ENCODE measurements at regions not wholly inside any gene's neighbourhood (a gene's known extent, or its start where the extent isn't known, plus 50 kb on each side); places are given as distances from the start of the nearest gene placed in this dataset.
A peak's percentile ranks its signal among the peaks of the same experiment; 100 is the strongest.
"Not testable (repeated sequence)": the region's sequence is repeated elsewhere in the genome, so short reads cannot be mapped to it uniquely, and the experiment has no call there.

DNA sequence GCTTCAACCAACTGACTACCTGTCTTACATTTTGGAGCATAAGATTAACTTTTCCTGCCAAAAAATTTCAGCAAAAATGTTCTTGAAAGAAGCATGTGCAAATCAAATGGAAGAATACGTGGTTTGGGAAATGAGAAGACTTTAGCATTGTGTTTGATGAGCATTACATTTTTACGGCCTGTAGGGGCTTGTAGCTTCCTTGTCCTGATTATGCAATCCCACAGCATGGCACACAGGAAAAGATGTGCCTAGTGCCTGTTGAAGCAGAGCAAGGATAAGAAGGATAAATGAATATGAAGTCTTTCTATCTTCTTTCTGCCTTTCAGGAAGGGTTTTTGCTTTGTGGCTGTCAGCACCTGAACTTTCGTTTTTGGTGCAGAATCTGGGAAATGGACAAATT is 134.1 kb upstream of the PALS2 start:
- H3K4me1 ChIP-seq (ENCODE audit: control insufficient read depth, insufficient read depth, low read length) = peaks cover 22% of the 10 kb centered on the region
- H3K4me2 ChIP-seq (ENCODE audit: low read length); H3K9me3 ChIP-seq (replicated peaks; ENCODE audit: low read length); H3K36me3 ChIP-seq (ENCODE audit: insufficient read depth, low read length); H3K9ac ChIP-seq (ENCODE audit: low read depth, low read length); H3K27me3 ChIP-seq (ENCODE audit: control insufficient read depth, insufficient read depth, low read length); H3K4me3 ChIP-seq (ENCODE audit: low read length): not testable (repeated sequence)

GRCh38 chr7:24440892-24441291 is 132.4 kb upstream of the PALS2 start:
- H3K4me1 ChIP-seq (ENCODE audit: control insufficient read depth, insufficient read depth, low read length) = peaks cover 22% of the 10 kb centered on the region
- no peaks in the 10 kb centered on the region for H3K27me3 ChIP-seq (ENCODE audit: control insufficient read depth, insufficient read depth, low read length)
- peak overlapping the region; percentile 2 for H3K4me2 ChIP-seq (ENCODE audit: low read length)
- H3K4me3 ChIP-seq (ENCODE audit: low read length) = no peak overlapping the region
- no peak overlapping the region for H3K9ac ChIP-seq (ENCODE audit: low read depth, low read length)
- H3K9me3 ChIP-seq (replicated peaks; ENCODE audit: low read length) = no peaks in the 10 kb centered on the region
- no peaks in the 10 kb centered on the region for H3K36me3 ChIP-seq (ENCODE audit: insufficient read depth, low read length)

DNA sequence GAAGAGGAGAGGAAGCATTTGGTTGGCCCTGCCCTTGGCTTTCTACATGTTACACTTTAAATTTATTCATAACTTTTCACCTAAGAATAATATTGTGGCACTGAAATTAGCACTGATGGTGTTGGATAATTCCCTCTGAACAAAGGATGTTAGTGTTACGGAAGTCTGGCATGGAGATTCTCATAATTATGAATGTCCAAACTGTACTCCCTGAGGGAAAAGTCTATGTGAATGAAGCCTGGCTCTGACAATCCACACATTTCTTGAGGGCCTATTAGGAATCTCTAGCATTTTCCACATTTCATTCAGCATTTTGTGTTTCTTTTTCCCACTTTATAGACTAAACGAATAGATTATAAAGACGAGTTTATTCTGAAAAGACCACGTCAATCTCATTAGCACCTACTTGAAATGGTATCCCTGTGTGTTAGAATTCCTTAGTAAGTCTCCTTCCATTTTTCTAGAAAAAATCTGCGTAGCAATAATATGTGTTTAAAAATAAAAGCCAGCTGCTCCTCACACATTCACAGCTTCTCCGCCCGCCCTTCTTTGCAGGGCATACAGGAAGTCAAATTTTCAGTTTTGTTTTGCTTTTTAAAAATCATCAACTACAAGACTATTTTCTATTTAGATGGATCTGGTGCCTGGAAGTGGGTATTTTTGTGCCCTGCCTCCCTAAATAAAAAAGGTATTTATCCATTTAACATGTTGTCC is 131.8 kb upstream of the PALS2 start:
- no peaks in the 10 kb centered on the region for H3K27me3 ChIP-seq (ENCODE audit: control insufficient read depth, insufficient read depth, low read length)
- H3K4me1 ChIP-seq (ENCODE audit: control insufficient read depth, insufficient read depth, low read length) = peaks cover 22% of the 10 kb centered on the region
- no peaks in the 10 kb centered on the region for H3K36me3 ChIP-seq (ENCODE audit: insufficient read depth, low read length)
- no peak overlapping the region for H3K4me2 ChIP-seq (ENCODE audit: low read length)
- H3K4me3 ChIP-seq (ENCODE audit: low read length) = no peak overlapping the region
- H3K9me3 ChIP-seq (replicated peaks; ENCODE audit: low read length) = no peaks in the 10 kb centered on the region
- no peak overlapping the region for H3K9ac ChIP-seq (ENCODE audit: low read depth, low read length)

DNA sequence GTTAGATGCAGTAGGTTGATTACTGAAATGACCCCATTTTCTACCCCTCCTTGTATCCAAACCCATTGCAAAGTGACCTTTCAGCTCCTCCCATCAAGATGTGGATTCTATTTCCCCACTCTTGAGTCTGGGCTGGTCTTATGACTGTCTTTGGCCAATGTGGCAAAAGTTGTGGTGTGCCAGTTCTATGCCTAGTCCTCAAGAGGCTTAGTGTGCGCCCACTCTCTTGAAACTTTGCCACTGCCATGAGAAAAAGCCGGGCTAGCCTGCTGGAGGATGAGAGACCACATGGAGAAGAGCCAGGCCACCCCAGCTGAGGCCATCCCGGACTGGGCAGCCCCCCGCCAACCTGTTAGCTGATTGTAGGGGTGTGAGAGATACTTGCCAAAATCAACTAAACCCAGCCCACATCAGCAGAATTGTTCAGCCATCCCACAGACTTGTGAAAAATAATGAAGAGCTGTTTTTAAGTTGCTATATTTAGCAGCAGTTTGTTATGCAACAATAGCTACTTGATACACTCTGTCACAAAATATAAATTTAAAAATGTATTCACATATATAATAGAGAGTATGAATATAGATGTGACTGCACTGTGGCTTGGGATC is 131.0 kb upstream of the PALS2 start:
- no peaks in the 10 kb centered on the region for H3K9me3 ChIP-seq (replicated peaks; ENCODE audit: low read length)
- peaks cover 22% of the 10 kb centered on the region for H3K4me1 ChIP-seq (ENCODE audit: control insufficient read depth, insufficient read depth, low read length)
- no peak overlapping the region for H3K9ac ChIP-seq (ENCODE audit: low read depth, low read length)
- H3K27me3 ChIP-seq (ENCODE audit: control insufficient read depth, insufficient read depth, low read length) = peaks cover 5% of the 10 kb centered on the region
- H3K4me2 ChIP-seq (ENCODE audit: low read length) = no peak overlapping the region
- no peak overlapping the region for H3K4me3 ChIP-seq (ENCODE audit: low read length)
- no peaks in the 10 kb centered on the region for H3K36me3 ChIP-seq (ENCODE audit: insufficient read depth, low read length)

GRCh38 chr7:24444666-24445440 is 128.4 kb upstream of the PALS2 start:
- no peak overlapping the region for H3K9ac ChIP-seq (ENCODE audit: low read depth, low read length)
- no peak overlapping the region for H3K4me2 ChIP-seq (ENCODE audit: low read length)
- peaks cover 22% of the 10 kb centered on the region for H3K4me1 ChIP-seq (ENCODE audit: control insufficient read depth, insufficient read depth, low read length)
- H3K36me3 ChIP-seq (ENCODE audit: insufficient read depth, low read length) = no peaks in the 10 kb centered on the region
- H3K9me3 ChIP-seq (replicated peaks; ENCODE audit: low read length) = no peaks in the 10 kb centered on the region
- peaks cover 5% of the 10 kb centered on the region for H3K27me3 ChIP-seq (ENCODE audit: control insufficient read depth, insufficient read depth, low read length)
- no peak overlapping the region for H3K4me3 ChIP-seq (ENCODE audit: low read length)

GRCh38 chr7:24448038-24448437 is 125.2 kb upstream of the PALS2 start:
- Histone ChIP-seq H3K27me3 (ENCODE audit: control insufficient read depth, insufficient read depth, low read length) (peaks cover 9% of the 10 kb centered on the region), H3K9me3 (replicated peaks; ENCODE audit: low read length) (no peaks in the 10 kb centered on the region), H3K4me3 (ENCODE audit: low read length) (no peak overlapping the region), H3K4me1 (ENCODE audit: control insufficient read depth, insufficient read depth, low read length) (no peaks in the 10 kb centered on the region), H3K4me2 (ENCODE audit: low read length) (no peak overlapping the region), H3K9ac (ENCODE audit: low read depth, low read length) (no peak overlapping the region), H3K36me3 (ENCODE audit: insufficient read depth, low read length) (no peaks in the 10 kb centered on the region)

- H3K9me3 ChIP-seq (replicated peaks; ENCODE audit: low read length); H3K9ac ChIP-seq (ENCODE audit: low read depth, low read length); H3K4me1 ChIP-seq (ENCODE audit: control insufficient read depth, insufficient read depth, low read length); H3K4me2 ChIP-seq (ENCODE audit: low read length); H3K36me3 ChIP-seq (ENCODE audit: insufficient read depth, low read length); H3K27me3 ChIP-seq (ENCODE audit: control insufficient read depth, insufficient read depth, low read length); H3K4me3 ChIP-seq (ENCODE audit: low read length): not testable (repeated sequence)
Observed at GRCh38 chr7:24449416-24449815, 123.8 kb upstream of the PALS2 start.

DNA sequence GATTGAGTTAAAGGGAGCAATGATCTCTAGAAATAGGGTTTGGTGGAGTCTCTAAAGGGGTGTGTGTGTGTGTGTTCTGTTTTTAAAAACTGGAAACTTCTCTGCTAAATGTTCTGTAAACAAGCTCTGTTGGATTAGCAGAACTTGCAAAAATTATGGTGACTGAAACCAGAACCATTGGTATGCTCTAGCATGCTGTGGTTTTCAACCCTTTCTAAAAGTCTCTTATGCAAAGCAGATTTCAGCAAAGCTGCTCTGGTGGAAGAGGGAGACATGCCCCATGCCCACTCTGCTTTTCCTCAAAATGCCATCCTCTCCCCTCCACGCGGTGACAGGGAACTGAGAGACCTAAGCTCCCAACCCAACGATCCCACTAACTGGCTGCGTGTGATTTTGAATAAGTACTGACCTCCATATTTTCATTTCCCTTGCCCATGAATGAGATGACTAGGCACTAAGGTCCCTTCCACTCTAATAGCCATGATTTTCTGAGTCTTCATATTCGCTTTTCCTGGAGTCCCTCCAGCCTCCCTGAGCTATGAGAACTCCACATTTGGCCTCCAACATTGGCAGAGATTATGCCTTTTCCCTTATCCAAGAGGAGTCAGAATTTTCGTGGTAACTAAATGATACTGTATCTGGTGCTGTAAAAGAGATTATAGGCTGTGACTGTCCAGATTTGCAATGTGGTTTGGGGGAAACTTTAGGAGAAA is 117.3 kb upstream of the PALS2 start:
- no peak overlapping the region for H3K9ac ChIP-seq (ENCODE audit: low read depth, low read length)
- H3K4me1 ChIP-seq (ENCODE audit: control insufficient read depth, insufficient read depth, low read length) = no peaks in the 10 kb centered on the region
- H3K27me3 ChIP-seq (ENCODE audit: control insufficient read depth, insufficient read depth, low read length) = peaks cover 10% of the 10 kb centered on the region
- H3K4me2 ChIP-seq (ENCODE audit: low read length) = no peak overlapping the region
- H3K36me3 ChIP-seq (ENCODE audit: insufficient read depth, low read length) = no peaks in the 10 kb centered on the region
- H3K4me3 ChIP-seq (ENCODE audit: low read length) = no peak overlapping the region
- no peaks in the 10 kb centered on the region for H3K9me3 ChIP-seq (replicated peaks; ENCODE audit: low read length)

DNA sequence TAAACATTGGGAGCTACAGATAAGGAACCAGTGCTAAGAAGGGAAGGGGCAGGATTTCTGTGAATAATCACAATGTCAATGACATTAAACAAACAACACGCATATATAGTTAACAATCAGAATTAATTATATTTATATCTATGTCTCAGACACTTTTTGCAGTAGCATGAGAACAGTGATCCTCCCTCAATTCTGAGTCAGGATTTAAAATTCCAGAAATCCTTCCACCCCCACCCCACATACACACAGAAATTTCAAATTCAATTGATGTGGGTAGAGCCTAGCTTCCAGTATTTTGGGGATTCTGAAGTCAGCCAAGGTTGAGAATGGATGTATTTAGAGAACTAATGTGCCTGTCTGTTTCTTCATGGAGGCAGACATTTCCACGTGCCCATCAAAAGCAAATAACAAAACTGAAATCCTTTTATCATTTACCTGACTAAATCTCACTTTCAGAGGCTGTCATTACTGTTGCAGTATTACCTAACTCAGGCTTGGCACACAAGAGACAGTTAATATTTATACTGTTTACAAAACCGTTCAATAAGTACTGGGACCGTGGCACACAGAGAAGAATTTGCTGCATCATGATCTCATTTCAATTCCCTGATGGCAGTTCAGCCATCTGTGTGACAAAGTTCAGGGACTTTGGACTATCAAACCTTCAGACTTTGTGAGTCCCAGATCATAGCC is 116.6 kb upstream of the PALS2 start:
- Histone ChIP-seq H3K4me1 (ENCODE audit: control insufficient read depth, insufficient read depth, low read length) (no peaks in the 10 kb centered on the region), H3K4me3 (ENCODE audit: low read length) (no peak overlapping the region), H3K27me3 (ENCODE audit: control insufficient read depth, insufficient read depth, low read length) (peaks cover 12% of the 10 kb centered on the region), H3K9ac (ENCODE audit: low read depth, low read length) (no peak overlapping the region), H3K36me3 (ENCODE audit: insufficient read depth, low read length) (no peaks in the 10 kb centered on the region), H3K9me3 (replicated peaks; ENCODE audit: low read length) (no peaks in the 10 kb centered on the region), H3K4me2 (ENCODE audit: low read length) (no peak overlapping the region)

DNA sequence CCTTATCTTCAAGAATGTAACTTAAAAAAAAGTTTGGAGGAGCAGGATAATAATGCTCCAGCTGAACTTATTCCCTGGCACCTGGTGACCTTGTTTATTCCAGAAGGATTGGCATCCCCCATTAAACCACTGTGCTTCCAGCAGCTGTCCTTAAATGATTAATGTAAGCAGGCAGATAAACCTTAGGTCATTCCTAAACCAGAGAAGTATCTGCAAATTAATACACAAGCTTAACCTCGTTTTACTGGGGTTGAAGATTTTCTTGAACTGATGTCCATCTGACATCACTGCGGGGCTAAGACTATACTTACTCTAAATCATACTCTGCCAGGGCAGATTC is 116.1 kb upstream of the PALS2 start:
- no peak overlapping the region for H3K4me2 ChIP-seq (ENCODE audit: low read length)
- H3K4me1 ChIP-seq (ENCODE audit: control insufficient read depth, insufficient read depth, low read length) = no peaks in the 10 kb centered on the region
- H3K9ac ChIP-seq (ENCODE audit: low read depth, low read length) = no peak overlapping the region
- no peak overlapping the region for H3K4me3 ChIP-seq (ENCODE audit: low read length)
- H3K27me3 ChIP-seq (ENCODE audit: control insufficient read depth, insufficient read depth, low read length) = peaks cover 14% of the 10 kb centered on the region
- no peaks in the 10 kb centered on the region for H3K9me3 ChIP-seq (replicated peaks; ENCODE audit: low read length)
- no peaks in the 10 kb centered on the region for H3K36me3 ChIP-seq (ENCODE audit: insufficient read depth, low read length)

DNA sequence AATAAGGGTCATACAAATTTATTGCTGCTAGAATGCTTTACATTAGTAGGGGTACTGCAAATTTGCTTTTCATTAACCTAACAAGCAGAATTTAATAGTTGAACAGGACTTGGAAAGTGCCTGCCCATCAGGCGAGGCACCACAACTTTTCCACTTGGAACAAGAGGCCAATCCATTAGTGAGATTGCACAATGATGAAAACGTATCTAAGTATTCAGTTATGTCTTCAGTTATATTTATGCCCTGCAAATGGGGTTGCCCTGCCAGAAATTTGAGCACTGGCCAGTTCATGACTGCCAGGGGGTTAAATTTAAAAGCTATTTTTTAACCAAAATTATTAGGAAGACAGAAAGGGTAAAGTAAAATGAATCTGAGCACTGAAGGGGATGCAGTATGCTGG is 111.1 kb upstream of the PALS2 start:
- no peaks in the 10 kb centered on the region for H3K36me3 ChIP-seq (ENCODE audit: insufficient read depth, low read length)
- H3K9me3 ChIP-seq (replicated peaks; ENCODE audit: low read length) = no peaks in the 10 kb centered on the region
- no peak overlapping the region for H3K4me2 ChIP-seq (ENCODE audit: low read length)
- H3K4me1 ChIP-seq (ENCODE audit: control insufficient read depth, insufficient read depth, low read length) = no peaks in the 10 kb centered on the region
- no peak overlapping the region for H3K4me3 ChIP-seq (ENCODE audit: low read length)
- H3K9ac ChIP-seq (ENCODE audit: low read depth, low read length) = no peak overlapping the region
- H3K27me3 ChIP-seq (ENCODE audit: control insufficient read depth, insufficient read depth, low read length) = peaks cover 15% of the 10 kb centered on the region

Measured in skeletal muscle satellite cell (primary cell).